SK-N-SH (cell line): ENCODE measurements at regions not wholly inside any gene's neighbourhood (a gene's known extent, or its start where the extent isn't known, plus 50 kb on each side); places are given as distances from the start of the nearest gene placed in this dataset.

Source experiments
- CTCF ChIA-PET: fragments of 300-600, 350-600 bp; formaldehyde crosslinking; extraction: SDS; loops from one replicate; lab custom pipeline; 2021; lab: Yijun Ruan, JAX
- POLR2A ChIA-PET: fragments of 350-600 bp; sonication (Branson Sonifier 250); formaldehyde crosslinking; extraction: SDS; loops from one replicate; lab custom pipeline; 2020; ENCODE audit warnings: antibody characterized with exemption, inconsistent platforms; lab: Yijun Ruan, JAX
- DNase-seq: peaks from one replicate; pipeline ENCODE4 v3.0.0; 2012
- H2AFZ ChIP-seq: fragments of 200-600 bp; sonication (generic); 2 replicates; pipeline ENCODE4 v1.8.1; 2016; ENCODE audit warnings: antibody characterized with exemption, mild to moderate bottlenecking, low read depth
- H3F3A ChIP-seq: fragments of 200-600 bp; sonication (generic); replicated peaks from 2 replicates; pipeline ENCODE3; 2016; ENCODE audit warnings: antibody characterized with exemption, mild to moderate bottlenecking; ENCODE audit not compliant: insufficient read depth
- H3K27ac ChIP-seq, 2 experiments: fragments of 200-500 bp in 1 of 2; fragments of 200-600 bp in 1 of 2; sonication (Bioruptor generic) in 1 of 2; sonication (generic), shearing (Covaris generic) in 1 of 2; 2 replicates each; pipeline versions ENCODE4 v1.5.1 to v1.6.1; 2014 to 2016; ENCODE audit warnings: low read depth in 2 of 2, inconsistent platforms in 1 of 2, low read length in 1 of 2, mild to moderate bottlenecking in 1 of 2, mixed read lengths in 1 of 2
- H3K27me3 ChIP-seq: fragments of 200-600 bp; sonication (generic), shearing (Covaris generic); 2 replicates; pipeline ENCODE4 v1.6.1; 2016; ENCODE audit warnings: mixed run types; ENCODE audit not compliant: insufficient read depth
- H3K36me3 ChIP-seq, 2 experiments: fragments of 200-500 bp in 1 of 2; fragments of 200-600 bp in 1 of 2; sonication (Bioruptor generic) in 1 of 2; sonication (generic) in 1 of 2; replicated peaks in 1 of 2; 2 replicates each; pipeline versions ENCODE3 to v1.5.1; 2014 to 2016; ENCODE audit warnings: low read length in 1 of 2, mild to moderate bottlenecking in 1 of 2; ENCODE audit not compliant: insufficient read depth in 2 of 2, control insufficient read depth in 1 of 2
- H3K4me1 ChIP-seq, 2 experiments: fragments of 200-500 bp in 1 of 2; fragments of 200-600 bp in 1 of 2; sonication (Bioruptor generic) in 1 of 2; sonication (generic), shearing (Covaris generic) in 1 of 2; 2 replicates each; pipeline versions ENCODE4 v1.5.1 to v1.6.1; 2014 to 2016; ENCODE audit warnings: low read depth in 1 of 2, low read length in 1 of 2, mixed run types in 1 of 2; ENCODE audit not compliant: insufficient read depth in 2 of 2, control insufficient read depth in 1 of 2
- H3K4me2 ChIP-seq: fragments of 200-600 bp; sonication (generic), shearing (Covaris generic); 2 replicates; pipeline ENCODE4 v1.6.1; 2017; ENCODE audit warnings: mixed run types
- H3K4me3 ChIP-seq, 2 experiments: fragments of 200-500 bp in 1 of 2; fragments of 200-600 bp in 1 of 2; sonication (Bioruptor generic) in 1 of 2; sonication (generic), shearing (Covaris generic) in 1 of 2; 2 replicates each; pipeline versions ENCODE4 v1.5.1 to v1.8.1; 2014 to 2016; ENCODE audit warnings: low read depth in 2 of 2, inconsistent platforms in 1 of 2, low read length in 1 of 2, mild to moderate bottlenecking in 1 of 2, mixed read lengths in 1 of 2, moderate library complexity in 1 of 2
- H3K79me2 ChIP-seq: fragments of 200-600 bp; sonication (generic); 2 replicates; pipeline ENCODE4 v1.8.1; 2017; ENCODE audit warnings: mild to moderate bottlenecking; ENCODE audit not compliant: insufficient read depth
- H3K9ac ChIP-seq: fragments of 200-600 bp; sonication (generic); 2 replicates; pipeline ENCODE4 v1.6.1; 2017; ENCODE audit warnings: mixed run types
- H3K9me2 ChIP-seq: fragments of 200-600 bp; sonication (generic); 2 replicates; pipeline ENCODE4 v1.6.1; 2017; ENCODE audit warnings: mixed run types
- H3K9me3 ChIP-seq: fragments of 200-600 bp; sonication (generic); 2 replicates; pipeline ENCODE4 v1.6.1; 2017; ENCODE audit warnings: mixed run types, mild to moderate bottlenecking, moderate library complexity
- H4K20me1 ChIP-seq: fragments of 200-600 bp; sonication (generic); 2 replicates; pipeline ENCODE4 v1.6.1; 2017; ENCODE audit warnings: mild to moderate bottlenecking, mixed run types; ENCODE audit not compliant: insufficient read depth
- ELF1 ChIP-seq: IDR thresholded peaks from 2 replicates; pipeline ENCODE4 v1.4.0; 2012
- EP300 ChIP-seq, 2 experiments: IDR thresholded peaks; 2 replicates each; pipeline versions ENCODE4 v1.4.0 to v1.6.1; 2012; ENCODE audit warnings: borderline replicate concordance in 1 of 2, low read depth in 1 of 2, low read length in 1 of 2
- EZH2phosphoT487 ChIP-seq: fragments of 200-600 bp; sonication (generic); IDR thresholded peaks from 2 replicates; pipeline ENCODE4 v1.6.1; 2017; ENCODE audit warnings: low read depth, mixed run types, mild to moderate bottlenecking, antibody characterized with exemption, moderate library complexity, borderline replicate concordance
- FOSL2 ChIP-seq: IDR thresholded peaks from 2 replicates; pipeline ENCODE4 v1.4.0; 2012; ENCODE audit warnings: low read depth, mild to moderate bottlenecking, moderate library complexity, borderline replicate concordance
- GABPA ChIP-seq: IDR thresholded peaks from 2 replicates; pipeline ENCODE4 v1.4.0; 2012; ENCODE audit warnings: low read depth, mild to moderate bottlenecking
- MAX ChIP-seq: IDR thresholded peaks from 2 replicates; pipeline ENCODE4 v1.4.0; 2012; ENCODE audit warnings: low read depth
- MEF2A ChIP-seq: IDR thresholded peaks from 2 replicates; pipeline ENCODE4 v1.4.0; 2012; ENCODE audit warnings: low read depth, borderline replicate concordance
- RXRA ChIP-seq: IDR thresholded peaks from 2 replicates; pipeline ENCODE4 v1.4.0; 2012; ENCODE audit warnings: low read depth, mild to moderate bottlenecking, borderline replicate concordance
- SMC3 ChIP-seq: IDR thresholded peaks from 2 replicates; pipeline ENCODE4 v1.6.1; 2012; ENCODE audit warnings: low read depth, low read length, improper control_type of control experiment
- TCF12 ChIP-seq: IDR thresholded peaks from 2 replicates; pipeline ENCODE4 v1.4.0; 2012
- USF2 ChIP-seq: fragments of 150-350 bp; IDR thresholded peaks from 2 replicates; pipeline ENCODE4 v1.6.1; 2017; ENCODE audit warnings: antibody characterized with exemption, low read length, low read depth, borderline replicate concordance
- ZBTB33 ChIP-seq: IDR thresholded peaks from 2 replicates; pipeline ENCODE4 v1.4.0; 2012; ENCODE audit warnings: low read depth, borderline replicate concordance
- WGBS: methylation state at CpG from one replicate; pipeline ENCODE4 v1.1.6; 2017; ENCODE audit warnings: low lambda C conversion rate; 5-methylcytosine and 5-hydroxymethylcytosine counted together
- TF ChIP-seq, protein P1 (sequence below): IDR thresholded peaks from 2 replicates; pipeline ENCODE4; 2012

DNA sequence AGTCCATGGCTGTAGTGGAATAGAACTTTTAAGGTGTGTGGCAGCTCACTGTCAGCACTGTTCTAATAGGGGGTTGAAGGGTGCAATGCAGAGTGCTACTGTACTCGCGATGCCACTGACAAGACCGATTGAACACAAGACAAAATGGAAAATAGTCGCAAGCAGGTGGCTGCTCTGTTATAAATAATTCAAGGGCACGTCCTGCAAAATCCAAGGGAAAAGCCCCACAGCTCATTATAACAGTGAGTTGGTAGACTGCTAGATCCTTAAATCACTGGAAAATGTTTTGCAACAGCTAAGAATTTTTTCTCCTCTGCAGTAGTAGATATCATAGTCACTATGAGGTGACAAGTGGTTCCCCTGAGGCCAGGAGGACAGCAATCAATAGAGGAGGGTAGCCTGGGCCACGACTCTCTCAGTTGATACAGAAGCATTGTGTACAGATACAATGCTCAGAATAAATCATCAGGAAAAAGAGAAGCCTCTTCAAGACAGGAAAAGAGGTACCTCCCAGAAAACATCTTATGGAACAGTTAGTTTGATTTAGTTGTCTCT lies 926.3 kb downstream of the TLE4 start:
- Histone ChIP-seq H3K9ac (no peak overlapping the region), H3K4me3 (no peak overlapping the region), H3K27ac (no peak overlapping the region), H3K4me2 (no peak overlapping the region), H3K4me1 (no peaks in the 10 kb centered on the region), H3K9me2 (no peaks in the 10 kb centered on the region), H3K9me3 (no peaks in the 10 kb centered on the region), H3K79me2 (no peaks in the 10 kb centered on the region), H3F3A (no peaks in the 10 kb centered on the region), H4K20me1 (no peaks in the 10 kb centered on the region), H2AFZ (no peak overlapping the region), H3K36me3 (no peaks in the 10 kb centered on the region), H3K27me3 (no peaks in the 10 kb centered on the region)
- 54% methylated on average over 6 of the region's 6 CpGs for WGBS
- CTCF ChIA-PET: interaction anchor here (1.1 to 1.4 kb wide), 2 partner anchors 11 to 293 kb away, joined by 3 to 4 read pairs; no protein-coding TSS in a partner anchor
- no peak for DNase-seq
- POLR2A ChIA-PET: no interaction called here
- TF ChIP-seq ELF1: no peak
- no peak for TF ChIP-seq EP300 (IDR thresholded peaks at IDR 0.05; ENCODE audit: borderline replicate concordance in 1 of 2, low read depth in 1 of 2, low read length in 1 of 2)
- TF ChIP-seq SMC3: no peak
- TF ChIP-seq EZH2phosphoT487: no peak
- TF ChIP-seq MAX: no peak
- TF ChIP-seq ZBTB33: no peak
- TF ChIP-seq GABPA: no peak
- no peak for TF ChIP-seq USF2
- no peak for TF ChIP-seq FOSL2
- TF ChIP-seq, protein P1, sequence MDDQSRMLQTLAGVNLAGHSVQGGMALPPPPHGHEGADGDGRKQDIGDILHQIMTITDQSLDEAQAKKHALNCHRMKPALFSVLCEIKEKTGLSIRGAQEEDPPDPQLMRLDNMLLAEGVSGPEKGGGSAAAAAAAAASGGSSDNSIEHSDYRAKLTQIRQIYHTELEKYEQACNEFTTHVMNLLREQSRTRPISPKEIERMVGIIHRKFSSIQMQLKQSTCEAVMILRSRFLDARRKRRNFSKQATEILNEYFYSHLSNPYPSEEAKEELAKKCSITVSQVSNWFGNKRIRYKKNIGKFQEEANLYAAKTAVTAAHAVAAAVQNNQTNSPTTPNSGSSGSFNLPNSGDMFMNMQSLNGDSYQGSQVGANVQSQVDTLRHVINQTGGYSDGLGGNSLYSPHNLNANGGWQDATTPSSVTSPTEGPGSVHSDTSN: no peak
- no peak for TF ChIP-seq MEF2A
- TF ChIP-seq TCF12: no peak

GRCh38 chr9:80496901-80497556 lies 925.3 kb downstream of the TLE4 start:
- Histone ChIP-seq H3K4me3 (no peak overlapping the region), H3K27ac (no peak overlapping the region), H3K9me3 (no peaks in the 10 kb centered on the region), H3K9ac (no peak overlapping the region), H3K4me2 (no peak overlapping the region)
- CTCF ChIA-PET: interaction anchor here (0.6 to 1.4 kb wide), 3 partner anchors 12 to 61 kb away, joined by 3 to 5 read pairs (median 4); no protein-coding TSS in a partner anchor
- no peak for DNase-seq
- TF ChIP-seq RXRA: no peak
- TF ChIP-seq, all 33 proteins: peak for 0
- 44% methylated on average over 12 of the region's 12 CpGs for WGBS
- Histone ChIP-seq H3F3A (no peaks in the 10 kb centered on the region), H3K4me1 (no peaks in the 10 kb centered on the region), H4K20me1 (no peaks in the 10 kb centered on the region), H2AFZ (no peak overlapping the region), H3K9me2 (no peaks in the 10 kb centered on the region), H3K36me3 (no peaks in the 10 kb centered on the region), H3K27me3 (no peaks in the 10 kb centered on the region), H3K79me2 (no peaks in the 10 kb centered on the region)
- POLR2A ChIA-PET: no interaction called here
